ENCODE measurements at regions not wholly inside any gene's neighbourhood (a gene's known extent, or its start where the extent isn't known, plus 50 kb on each side); places are given as distances from the start of the nearest gene placed in this dataset.

- Histone ChIP-seq H3K79me1 (ENCODE audit: low read depth in 1 of 2, low read length in 2 of 2) (no peaks in the 10 kb centered on the region), H3K9me1 (ENCODE audit: insufficient read depth, low read length) (no peaks in the 10 kb centered on the region), H3K36me3 (ENCODE audit: control insufficient read depth, insufficient read depth, low read length) (no peaks in the 10 kb centered on the region), H4K20me1 (ENCODE audit: insufficient read depth, low read length) (no peaks in the 10 kb centered on the region), H3K27me3 (ENCODE audit: control insufficient read depth, insufficient read depth, low read length) (no peaks in the 10 kb centered on the region), H3K4ac (ENCODE audit: low read depth, low read length) (no peak overlapping the region), H4K91ac (ENCODE audit: insufficient read depth, low read depth, low read length) (no peak overlapping the region), H3K27ac (ENCODE audit: insufficient read depth, low read length) (no peak overlapping the region), H3K9me3 (ENCODE audit: control insufficient read depth, insufficient read depth, low read length) (no peaks in the 10 kb centered on the region), H3K14ac (replicated peaks; ENCODE audit: low read depth, low read length) (no peak overlapping the region), H3K9ac (ENCODE audit: low read depth, low read length) (no peak overlapping the region), H2BK120ac (ENCODE audit: low read depth, low read length) (no peak overlapping the region), H3K4me3 (ENCODE audit: insufficient read depth, low read depth, low read length) (no peak overlapping the region), H2BK5ac (ENCODE audit: low read depth, low read length, poor library complexity, severe bottlenecking) (no peak overlapping the region), H3K4me2 (ENCODE audit: low read depth, low read length) (no peak overlapping the region), H2BK15ac (ENCODE audit: low read depth, low read length) (no peak overlapping the region), H3K56ac (ENCODE audit: extremely low read depth, insufficient read depth, low read length) (no peak overlapping the region), H2AFZ (replicated peaks; ENCODE audit: low read length, poor library complexity) (no peak overlapping the region), H3K23ac (ENCODE audit: low read depth, low read length) (no peak overlapping the region), H2AK5ac (ENCODE audit: low read depth, low read length) (no peak overlapping the region), H2BK20ac (ENCODE audit: low read depth, low read length) (no peak overlapping the region), H2AK9ac (replicated peaks; ENCODE audit: low read depth, low read length, poor library complexity) (no peak overlapping the region), H3K18ac (ENCODE audit: low read depth, low read length) (no peak overlapping the region), H3K4me1 (ENCODE audit: control insufficient read depth, insufficient read depth, low read length) (peaks cover 4% of the 10 kb centered on the region; the same call in 1 of the 2 replicates), H4K5ac (ENCODE audit: low read depth, low read length) (no peak overlapping the region), H4K8ac (ENCODE audit: low read depth in 2 of 2, low read length in 2 of 2) (no peak overlapping the region)
- ChIA-PET POLR2A (ENCODE audit: unreplicated experiment) (no interaction called here), CTCF (interaction anchor here (0.6 kb wide), 1 partner anchor 1047 kb away, joined by 3 read pairs; no protein-coding TSS in a partner anchor)
- no CpG with 5 or more reads among the region's 7 CpGs for WGBS, 2 experiments (ENCODE audit: extremely low coverage in 2 of 2, insufficient read length in 1 of 2)
- BruUV-seq (replicated peaks), result no TSS peak
- TF ChIP-seq, protein P1, sequence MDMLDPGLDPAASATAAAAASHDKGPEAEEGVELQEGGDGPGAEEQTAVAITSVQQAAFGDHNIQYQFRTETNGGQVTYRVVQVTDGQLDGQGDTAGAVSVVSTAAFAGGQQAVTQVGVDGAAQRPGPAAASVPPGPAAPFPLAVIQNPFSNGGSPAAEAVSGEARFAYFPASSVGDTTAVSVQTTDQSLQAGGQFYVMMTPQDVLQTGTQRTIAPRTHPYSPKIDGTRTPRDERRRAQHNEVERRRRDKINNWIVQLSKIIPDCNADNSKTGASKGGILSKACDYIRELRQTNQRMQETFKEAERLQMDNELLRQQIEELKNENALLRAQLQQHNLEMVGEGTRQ (IDR thresholded peaks at IDR 0.05; ENCODE audit: low read depth, low read length), result no peak
- TF ChIP-seq MXI1 (IDR thresholded peaks at IDR 0.05; ENCODE audit: borderline replicate concordance, low read depth, low read length) (no peak), ELK1 (IDR thresholded peaks at IDR 0.05; ENCODE audit: borderline replicate concordance, low read depth, low read length) (no peak), BHLHE40 (IDR thresholded peaks at IDR 0.05; ENCODE audit: low read depth, low read length) (no peak), SMC3 (IDR thresholded peaks at IDR 0.05; ENCODE audit: low read depth, low read length) (no peak), CHD1 (IDR thresholded peaks at IDR 0.05; ENCODE audit: low read depth, low read length) (no peak), FOS (IDR thresholded peaks at IDR 0.05; ENCODE audit: low read depth, low read length) (no peak), RFX5 (IDR thresholded peaks at IDR 0.05; ENCODE audit: low read depth, low read length) (no peak), RAD21 (IDR thresholded peaks at IDR 0.05; ENCODE audit: low read length) (no peak), MAZ (IDR thresholded peaks at IDR 0.05; ENCODE audit: borderline replicate concordance, low read depth, low read length) (no peak), POLR2A (IDR thresholded peaks at IDR 0.05; ENCODE audit: low read depth, low read length) (no peak), MAFK (IDR thresholded peaks at IDR 0.05; ENCODE audit: low read depth, low read length) (no peak), CEBPB (IDR thresholded peaks at IDR 0.05; ENCODE audit: low read depth, low read length) (no peak)
- TF ChIP-seq, protein P2, sequence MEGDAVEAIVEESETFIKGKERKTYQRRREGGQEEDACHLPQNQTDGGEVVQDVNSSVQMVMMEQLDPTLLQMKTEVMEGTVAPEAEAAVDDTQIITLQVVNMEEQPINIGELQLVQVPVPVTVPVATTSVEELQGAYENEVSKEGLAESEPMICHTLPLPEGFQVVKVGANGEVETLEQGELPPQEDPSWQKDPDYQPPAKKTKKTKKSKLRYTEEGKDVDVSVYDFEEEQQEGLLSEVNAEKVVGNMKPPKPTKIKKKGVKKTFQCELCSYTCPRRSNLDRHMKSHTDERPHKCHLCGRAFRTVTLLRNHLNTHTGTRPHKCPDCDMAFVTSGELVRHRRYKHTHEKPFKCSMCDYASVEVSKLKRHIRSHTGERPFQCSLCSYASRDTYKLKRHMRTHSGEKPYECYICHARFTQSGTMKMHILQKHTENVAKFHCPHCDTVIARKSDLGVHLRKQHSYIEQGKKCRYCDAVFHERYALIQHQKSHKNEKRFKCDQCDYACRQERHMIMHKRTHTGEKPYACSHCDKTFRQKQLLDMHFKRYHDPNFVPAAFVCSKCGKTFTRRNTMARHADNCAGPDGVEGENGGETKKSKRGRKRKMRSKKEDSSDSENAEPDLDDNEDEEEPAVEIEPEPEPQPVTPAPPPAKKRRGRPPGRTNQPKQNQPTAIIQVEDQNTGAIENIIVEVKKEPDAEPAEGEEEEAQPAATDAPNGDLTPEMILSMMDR (conservative IDR thresholded peaks at IDR 0.05; ENCODE audit: low read depth, low read length), result no peak
- ATAC-seq (ENCODE audit: low read depth), result no peak
- DNase-seq, result no peak
- in situ Hi-C loops (cut with MboI; ENCODE audit: low sequenced_read_pairs), result no loop called here
- dilution Hi-C loops (cut with HindIII; ENCODE audit: low sequenced_read_pairs, unreplicated experiment), result no loop called here
- intact Hi-C loops (cut with micrococcal nuclease), result loop anchor here (2.0 kb wide), 1 partner anchor 57 kb away; no protein-coding TSS in a partner anchor
Measured at GRCh38 chr6:163945808-163946207, 531.3 kb downstream of the QKI start.

All from IMR-90 (cell line).